Stomach (tissue), 4 donors: ENCODE measurements at regions not wholly inside any gene's neighbourhood (a gene's known extent, or its start where the extent isn't known, plus 50 kb on each side); places are given as distances from the start of the nearest gene placed in this dataset.

Source experiments
- CTCF ChIP-seq, 7 experiments: fragments of 450-650 bp in 4 of 7; fragments of 200-600 bp in 3 of 7; sonication (generic) in 3 of 7; IDR thresholded peaks; one replicate each; pipeline ENCODE4 v1.5.1; 2016 to 2019; ENCODE audit warnings: antibody characterized with exemption in 7 of 7, control low read depth in 2 of 7, mild to moderate bottlenecking in 1 of 7
- EP300 ChIP-seq: sonication (generic); formaldehyde crosslinking; IDR thresholded peaks from one replicate; pipeline ENCODE4 v1.6.1; 2017; ENCODE audit warnings: antibody characterized with exemption

DNA sequence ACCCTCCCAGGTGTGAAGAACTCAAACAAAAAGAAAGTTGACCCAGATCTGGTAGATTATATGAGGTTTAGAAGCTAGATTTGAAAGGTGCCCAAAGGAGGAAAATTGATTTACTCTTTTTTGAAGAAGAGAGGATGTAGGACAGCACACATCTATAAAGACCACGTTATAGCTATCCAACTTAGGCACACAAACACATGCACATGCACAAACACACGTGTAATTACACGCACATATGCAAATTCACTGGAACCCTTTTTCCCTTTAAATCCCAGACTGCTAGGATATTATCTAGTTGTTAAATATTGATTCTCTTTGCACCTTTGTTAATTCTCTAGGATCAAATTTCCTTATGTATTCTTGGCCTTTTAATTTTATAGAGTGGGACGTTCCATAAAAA, 272.8 kb upstream of the TBX18 start:
- TF ChIP-seq CTCF (IDR thresholded peaks at IDR 0.05) (no peak), EP300 (no peak)
